OCI-LY1 (cell line): ENCODE measurements at regions not wholly inside any gene's neighbourhood (a gene's known extent, or its start where the extent isn't known, plus 50 kb on each side); places are given as distances from the start of the nearest gene placed in this dataset.

ENCODE experiments used
- H2AFZ ChIP-seq: fragments of 200-600 bp; sonication (generic), shearing (Covaris generic); 2 replicates; pipeline ENCODE4 v1.6.0; 2014; ENCODE audit warnings: antibody characterized with exemption, mild to moderate bottlenecking, low read length
- H3F3A ChIP-seq: fragments of 200-600 bp; sonication (generic), shearing (Covaris generic); 2 replicates; pipeline ENCODE4 v1.6.0; 2014; ENCODE audit warnings: mild to moderate bottlenecking, antibody characterized with exemption, low read length, moderate library complexity; ENCODE audit not compliant: insufficient read depth
- H3K27ac ChIP-seq: fragments of 200-600 bp; sonication (generic); 2 replicates; pipeline ENCODE4 v1.5.1; 2014; ENCODE audit warnings: low read length, mixed run types, mild to moderate bottlenecking, low read depth; ENCODE audit not compliant: poor library complexity, severe bottlenecking
- H3K27me3 ChIP-seq: fragments of 200-600 bp; sonication (generic); 2 replicates; pipeline ENCODE4 v1.6.0; 2014; ENCODE audit warnings: antibody characterized with exemption, mild to moderate bottlenecking, low read length, moderate library complexity; ENCODE audit not compliant: insufficient read depth
- H3K36me3 ChIP-seq: fragments of 200-600 bp; sonication (generic); 2 replicates; pipeline ENCODE4 v1.6.1; 2014; ENCODE audit warnings: mild to moderate bottlenecking, antibody characterized with exemption, low read length, moderate library complexity, mixed read lengths; ENCODE audit not compliant: insufficient read depth
- H3K4me1 ChIP-seq: fragments of 200-600 bp; sonication (generic); 2 replicates; pipeline ENCODE4 v1.5.1; 2014; ENCODE audit warnings: mild to moderate bottlenecking, low read length, moderate library complexity; ENCODE audit not compliant: insufficient read depth, severe bottlenecking
- H3K4me2 ChIP-seq: fragments of 200-600 bp; sonication (generic), shearing (Covaris generic); 2 replicates; pipeline ENCODE4 v1.6.1; 2014; ENCODE audit warnings: low read length
- H3K4me3 ChIP-seq: fragments of 200-600 bp; sonication (generic); 2 replicates; pipeline ENCODE4 v1.5.1; 2014; ENCODE audit warnings: low read length, low read depth, mild to moderate bottlenecking, mixed read lengths; ENCODE audit not compliant: poor library complexity, severe bottlenecking
- H3K79me2 ChIP-seq: fragments of 200-600 bp; shearing (Covaris generic); 2 replicates; pipeline ENCODE4 v1.6.1; 2016; ENCODE audit warnings: mixed run types, low read length, mixed read lengths; ENCODE audit not compliant: insufficient read depth
- H3K9ac ChIP-seq: fragments of 200-600 bp; sonication (generic), shearing (Covaris generic); 2 replicates; pipeline ENCODE4 v1.6.1; 2014; ENCODE audit warnings: mild to moderate bottlenecking, low read length, mixed read lengths
- H3K9me2 ChIP-seq: fragments of 200-600 bp; sonication (generic), shearing (Covaris generic); 2 replicates; pipeline ENCODE4 v1.6.1; 2014; ENCODE audit warnings: low read depth, mild to moderate bottlenecking, low read length, mixed read lengths
- H3K9me3 ChIP-seq: fragments of 200-600 bp; shearing (Covaris generic); 2 replicates; pipeline ENCODE4 v1.6.1; 2014; ENCODE audit warnings: low read length, mixed read lengths
- H4K20me1 ChIP-seq: fragments of 200-600 bp; sonication (generic), shearing (Covaris generic); 2 replicates; pipeline ENCODE4 v1.6.0; 2016; ENCODE audit warnings: mild to moderate bottlenecking, low read length; ENCODE audit not compliant: insufficient read depth
- EZH2 ChIP-seq: fragments of 200-600 bp; sonication (generic), shearing (Covaris generic); IDR thresholded peaks from 2 replicates; pipeline ENCODE4 v1.8.0; 2017; ENCODE audit warnings: borderline replicate concordance, mixed run types, mild to moderate bottlenecking, antibody characterized with exemption, low read length, moderate library complexity, mixed read lengths
- TF ChIP-seq, protein P1 (sequence below): fragments of 200-600 bp; sonication (generic), shearing (Covaris generic); IDR thresholded peaks from 2 replicates; pipeline ENCODE4 v1.5.1; 2017; ENCODE audit warnings: mild to moderate bottlenecking, antibody characterized with exemption, low read length, moderate library complexity, mixed read lengths

DNA sequence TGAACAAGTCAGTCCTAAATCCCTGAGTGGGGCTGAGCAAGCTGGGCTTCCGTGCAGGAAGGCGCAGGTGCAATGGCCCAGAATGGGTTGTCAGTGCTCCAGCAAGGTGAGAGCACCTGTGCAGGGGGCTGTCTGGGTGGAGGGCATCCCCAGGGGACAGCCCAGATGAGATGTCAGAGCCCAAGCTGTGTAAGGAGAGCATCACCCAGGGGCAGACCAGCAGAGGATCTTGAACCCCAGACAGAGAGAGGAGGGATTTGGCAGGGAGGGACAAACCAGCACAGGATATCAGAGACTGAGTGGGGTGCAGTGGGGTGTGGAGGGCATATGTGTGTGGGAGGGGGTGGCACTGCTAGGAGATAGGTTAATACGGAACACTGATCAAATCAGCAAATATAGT is 114.9 kb upstream of the TMEM45B start:
- H4K20me1 ChIP-seq = no peaks in the 10 kb centered on the region
- H3K9me2 ChIP-seq = no peaks in the 10 kb centered on the region
- H3K4me1 ChIP-seq = peaks cover 2% of the 10 kb centered on the region
- TF ChIP-seq, protein P1, sequence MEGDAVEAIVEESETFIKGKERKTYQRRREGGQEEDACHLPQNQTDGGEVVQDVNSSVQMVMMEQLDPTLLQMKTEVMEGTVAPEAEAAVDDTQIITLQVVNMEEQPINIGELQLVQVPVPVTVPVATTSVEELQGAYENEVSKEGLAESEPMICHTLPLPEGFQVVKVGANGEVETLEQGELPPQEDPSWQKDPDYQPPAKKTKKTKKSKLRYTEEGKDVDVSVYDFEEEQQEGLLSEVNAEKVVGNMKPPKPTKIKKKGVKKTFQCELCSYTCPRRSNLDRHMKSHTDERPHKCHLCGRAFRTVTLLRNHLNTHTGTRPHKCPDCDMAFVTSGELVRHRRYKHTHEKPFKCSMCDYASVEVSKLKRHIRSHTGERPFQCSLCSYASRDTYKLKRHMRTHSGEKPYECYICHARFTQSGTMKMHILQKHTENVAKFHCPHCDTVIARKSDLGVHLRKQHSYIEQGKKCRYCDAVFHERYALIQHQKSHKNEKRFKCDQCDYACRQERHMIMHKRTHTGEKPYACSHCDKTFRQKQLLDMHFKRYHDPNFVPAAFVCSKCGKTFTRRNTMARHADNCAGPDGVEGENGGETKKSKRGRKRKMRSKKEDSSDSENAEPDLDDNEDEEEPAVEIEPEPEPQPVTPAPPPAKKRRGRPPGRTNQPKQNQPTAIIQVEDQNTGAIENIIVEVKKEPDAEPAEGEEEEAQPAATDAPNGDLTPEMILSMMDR = no peak
- no peak for TF ChIP-seq EZH2
- H3K27me3 ChIP-seq = no peaks in the 10 kb centered on the region
- H3K36me3 ChIP-seq = no peaks in the 10 kb centered on the region
- H3K9ac ChIP-seq = no peak overlapping the region
- H3K4me2 ChIP-seq = no peak overlapping the region
- no peak overlapping the region for H3K27ac ChIP-seq
- no peak overlapping the region for H2AFZ ChIP-seq
- no peaks in the 10 kb centered on the region for H3K9me3 ChIP-seq
- H3F3A ChIP-seq = no peaks in the 10 kb centered on the region
- H3K4me3 ChIP-seq = no peak overlapping the region
- no peaks in the 10 kb centered on the region for H3K79me2 ChIP-seq

DNA sequence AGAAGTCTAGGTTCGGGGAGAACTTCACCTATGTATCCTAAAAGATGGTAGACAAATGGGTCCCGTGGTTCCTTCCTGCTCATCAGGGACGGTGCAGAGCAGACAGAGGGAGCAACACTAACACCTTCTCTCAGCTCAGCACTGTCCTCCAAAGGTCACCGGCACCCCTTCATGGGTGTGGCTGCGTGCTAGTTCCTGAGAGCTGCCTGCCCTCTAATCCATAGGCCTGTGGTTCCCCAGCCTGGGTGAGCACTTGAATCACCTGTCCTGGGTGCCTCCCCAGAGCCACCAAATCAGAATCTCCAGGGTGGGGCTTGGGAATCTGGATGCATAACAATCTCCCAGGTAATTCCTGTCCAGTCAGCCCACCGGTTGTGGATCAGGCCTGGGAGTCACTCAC is 113.9 kb upstream of the TMEM45B start:
- no peak overlapping the region for H3K4me2 ChIP-seq
- no peaks in the 10 kb centered on the region for H3K4me1 ChIP-seq
- no peaks in the 10 kb centered on the region for H3K36me3 ChIP-seq
- H3K9me2 ChIP-seq = no peaks in the 10 kb centered on the region
- no peaks in the 10 kb centered on the region for H3F3A ChIP-seq
- H3K27me3 ChIP-seq = no peaks in the 10 kb centered on the region
- no peak overlapping the region for H2AFZ ChIP-seq
- no peaks in the 10 kb centered on the region for H4K20me1 ChIP-seq
- no peaks in the 10 kb centered on the region for H3K79me2 ChIP-seq
- H3K27ac ChIP-seq = no peak overlapping the region
- TF ChIP-seq, protein P1 = no peak
- TF ChIP-seq EZH2 = no peak
- no peaks in the 10 kb centered on the region for H3K9me3 ChIP-seq
- H3K4me3 ChIP-seq = no peak overlapping the region
- H3K9ac ChIP-seq = no peak overlapping the region

DNA sequence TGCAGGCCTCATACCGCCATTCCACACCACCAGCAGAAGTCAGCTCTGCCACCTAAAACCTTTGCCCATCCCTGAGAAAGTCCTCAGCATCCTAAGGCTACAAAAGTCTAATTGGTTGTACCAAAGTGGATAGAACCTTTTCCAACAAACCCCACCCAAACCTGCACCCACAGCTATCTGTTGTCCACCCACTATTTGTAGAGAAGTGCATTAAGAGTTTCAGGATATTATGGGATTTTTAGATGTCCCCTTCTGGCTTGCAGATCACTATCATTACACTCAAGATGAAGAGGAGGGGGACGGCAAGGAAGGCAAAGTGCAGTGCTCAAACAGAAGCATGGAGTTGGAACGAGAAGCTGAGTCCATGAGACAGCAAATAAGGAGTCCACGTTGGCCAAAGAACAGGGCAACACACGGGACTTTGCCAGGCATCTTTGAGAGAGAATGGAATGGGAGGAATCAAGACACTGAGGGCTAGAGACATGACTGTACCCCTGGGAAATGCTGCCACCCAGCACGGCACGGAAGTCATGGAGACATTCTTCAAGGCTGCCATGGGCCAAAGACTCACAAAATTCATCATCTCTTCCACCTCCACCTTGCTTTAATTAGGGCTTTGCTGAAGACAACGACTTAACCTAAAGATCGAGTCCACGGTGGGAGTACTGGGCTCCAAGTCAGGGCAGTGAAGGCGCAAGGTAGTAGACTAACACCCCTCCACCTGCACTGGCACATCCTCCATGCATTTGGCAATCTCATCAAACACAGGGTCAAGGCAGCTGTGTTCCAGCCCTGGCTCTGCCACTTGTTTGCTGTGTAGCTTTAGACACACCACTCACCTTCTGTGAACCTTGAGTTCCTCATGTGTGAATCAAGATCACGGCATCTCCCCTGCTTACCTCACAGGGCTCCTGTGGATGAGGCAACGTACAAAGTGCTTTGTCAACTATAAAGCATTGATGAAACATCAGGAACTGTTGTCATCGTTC is 112.9 kb upstream of the TMEM45B start:
- Histone ChIP-seq H4K20me1 (no peaks in the 10 kb centered on the region), H3K4me1 (no peaks in the 10 kb centered on the region), H3K27me3 (no peaks in the 10 kb centered on the region), H3F3A (no peaks in the 10 kb centered on the region), H3K4me3 (no peak overlapping the region), H2AFZ (no peak overlapping the region), H3K27ac (no peak overlapping the region), H3K9ac (no peak overlapping the region), H3K9me2 (no peaks in the 10 kb centered on the region), H3K79me2 (no peaks in the 10 kb centered on the region), H3K4me2 (no peak overlapping the region), H3K9me3 (no peaks in the 10 kb centered on the region), H3K36me3 (no peaks in the 10 kb centered on the region)
- TF ChIP-seq EZH2 = no peak
- TF ChIP-seq, protein P1 = no peak
